Mesendoderm (in vitro differentiated cells): ENCODE measurements at regions not wholly inside any gene's neighbourhood (a gene's known extent, or its start where the extent isn't known, plus 50 kb on each side); places are given as distances from the start of the nearest gene placed in this dataset.

ENCODE experiments used
- DNase-seq: peaks from one replicate; pipeline ENCODE4 v3.0.0; 2013
- H2AK5ac ChIP-seq: 2 replicates; pipeline ENCODE4 v1.6.1; 2013; ENCODE audit warnings: low read length, inconsistent platforms
- H2BK120ac ChIP-seq: 2 replicates; pipeline ENCODE4 v1.6.1; 2013; ENCODE audit warnings: low read depth, mild to moderate bottlenecking, low read length, moderate library complexity, mixed read lengths
- H2BK15ac ChIP-seq: replicated peaks from 2 replicates; pipeline ENCODE4 v1.6.1; 2013; ENCODE audit warnings: low read depth, mild to moderate bottlenecking, moderate library complexity
- H2BK5ac ChIP-seq: 2 replicates; pipeline ENCODE4 v1.6.1; 2013; ENCODE audit warnings: low read length, inconsistent platforms
- H3K18ac ChIP-seq: 2 replicates; pipeline ENCODE4 v1.6.1; 2013; ENCODE audit warnings: mild to moderate bottlenecking, low read length, mixed read lengths
- H3K23ac ChIP-seq: one replicate; pipeline ENCODE4 v1.6.1; 2013; ENCODE audit warnings: low read length
- H3K27ac ChIP-seq: 2 replicates; pipeline ENCODE4 v1.5.1; 2013; ENCODE audit warnings: low read depth, mild to moderate bottlenecking, inconsistent platforms, low read length, moderate library complexity
- H3K27me3 ChIP-seq: 2 replicates; pipeline ENCODE4 v1.6.1; 2013; ENCODE audit warnings: low read length, control low read depth, mild to moderate bottlenecking, inconsistent platforms; ENCODE audit not compliant: insufficient read depth, poor library complexity
- H3K36me3 ChIP-seq: 2 replicates; pipeline ENCODE4 v1.6.1; 2013; ENCODE audit warnings: low read length, inconsistent platforms; ENCODE audit not compliant: control insufficient read depth, insufficient read depth
- H3K4ac ChIP-seq: one replicate; pipeline ENCODE4 v1.6.1; 2013; ENCODE audit warnings: low read depth, mild to moderate bottlenecking, low read length, moderate library complexity
- H3K4me1 ChIP-seq: 2 replicates; pipeline ENCODE4 v1.6.1; 2013; ENCODE audit warnings: low read depth, low read length, inconsistent platforms; ENCODE audit not compliant: control insufficient read depth
- H3K4me2 ChIP-seq: 2 replicates; pipeline ENCODE4 v1.6.1; 2013; ENCODE audit warnings: low read length
- H3K4me3 ChIP-seq: 2 replicates; pipeline ENCODE4 v1.5.1; 2013; ENCODE audit warnings: mild to moderate bottlenecking, low read length
- H3K56ac ChIP-seq: one replicate; pipeline ENCODE4 v1.6.1; 2013; ENCODE audit warnings: low read length
- H3K79me1 ChIP-seq: 2 replicates; pipeline ENCODE4 v1.6.1; 2013; ENCODE audit warnings: low read length, inconsistent platforms
- H3K79me2 ChIP-seq: 2 replicates; pipeline ENCODE4 v1.6.1; 2013; ENCODE audit warnings: mild to moderate bottlenecking, low read length; ENCODE audit not compliant: control insufficient read depth, insufficient read depth
- H3K9ac ChIP-seq: 2 replicates; pipeline ENCODE4 v1.6.1; 2013; ENCODE audit warnings: low read length, inconsistent platforms
- H4K5ac ChIP-seq: one replicate; pipeline ENCODE4 v1.6.1; 2013; ENCODE audit warnings: low read length
- H4K8ac ChIP-seq: one replicate; pipeline ENCODE4 v1.6.1; 2013; ENCODE audit warnings: low read depth, mild to moderate bottlenecking, control low read depth, low read length, moderate library complexity
- WGBS: extraction: QIAGEN DNeasy Blood & Tissue Kit; methylation state at CpG from one replicate; pipeline ENCODE4 v1.1.7; 2013; ENCODE audit warnings: low lambda C conversion rate, missing lambda C conversion rate; ENCODE audit not compliant: insufficient coverage; ENCODE audit errors: extremely low coverage; 5-methylcytosine and 5-hydroxymethylcytosine counted together

DNA sequence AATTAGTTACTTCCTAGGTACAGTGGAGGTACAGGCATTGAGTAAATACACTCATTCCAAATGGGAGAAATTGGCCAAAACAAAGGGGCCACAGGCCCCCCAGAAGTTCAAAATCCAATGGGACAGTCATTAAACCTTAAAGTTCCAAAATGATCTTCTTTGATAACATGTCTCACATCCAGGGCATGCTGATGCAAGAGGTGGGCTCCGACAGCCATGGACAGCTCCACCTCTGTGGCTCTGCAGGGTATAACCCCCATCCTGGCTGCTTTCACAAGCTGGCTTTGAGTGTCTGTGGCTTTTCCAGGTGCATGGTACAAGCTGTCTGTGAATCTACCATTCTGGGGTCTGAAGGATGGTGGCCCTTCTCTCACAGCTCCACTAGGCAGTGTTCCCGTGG lies 488.7 kb downstream of the DCDC2C start:
- Histone ChIP-seq H3K9ac (no peak overlapping the region), H3K56ac (no peak overlapping the region), H2BK15ac (no peak overlapping the region), H3K4ac (no peak overlapping the region), H3K23ac (no peak overlapping the region), H3K79me2 (no peaks in the 10 kb centered on the region), H3K27ac (no peak overlapping the region), H3K36me3 (no peaks in the 10 kb centered on the region), H3K18ac (no peak overlapping the region), H3K4me2 (no peak overlapping the region), H3K79me1 (no peaks in the 10 kb centered on the region), H4K8ac (no peak overlapping the region), H3K4me1 (no peaks in the 10 kb centered on the region), H2BK120ac (no peak overlapping the region), H2BK5ac (no peak overlapping the region), H4K5ac (no peak overlapping the region), H3K27me3 (no peaks in the 10 kb centered on the region), H3K4me3 (no peak overlapping the region), H2AK5ac (no peak overlapping the region)
- no peak for DNase-seq
- WGBS = no CpG with 5 or more reads among the region's 2 CpGs

DNA sequence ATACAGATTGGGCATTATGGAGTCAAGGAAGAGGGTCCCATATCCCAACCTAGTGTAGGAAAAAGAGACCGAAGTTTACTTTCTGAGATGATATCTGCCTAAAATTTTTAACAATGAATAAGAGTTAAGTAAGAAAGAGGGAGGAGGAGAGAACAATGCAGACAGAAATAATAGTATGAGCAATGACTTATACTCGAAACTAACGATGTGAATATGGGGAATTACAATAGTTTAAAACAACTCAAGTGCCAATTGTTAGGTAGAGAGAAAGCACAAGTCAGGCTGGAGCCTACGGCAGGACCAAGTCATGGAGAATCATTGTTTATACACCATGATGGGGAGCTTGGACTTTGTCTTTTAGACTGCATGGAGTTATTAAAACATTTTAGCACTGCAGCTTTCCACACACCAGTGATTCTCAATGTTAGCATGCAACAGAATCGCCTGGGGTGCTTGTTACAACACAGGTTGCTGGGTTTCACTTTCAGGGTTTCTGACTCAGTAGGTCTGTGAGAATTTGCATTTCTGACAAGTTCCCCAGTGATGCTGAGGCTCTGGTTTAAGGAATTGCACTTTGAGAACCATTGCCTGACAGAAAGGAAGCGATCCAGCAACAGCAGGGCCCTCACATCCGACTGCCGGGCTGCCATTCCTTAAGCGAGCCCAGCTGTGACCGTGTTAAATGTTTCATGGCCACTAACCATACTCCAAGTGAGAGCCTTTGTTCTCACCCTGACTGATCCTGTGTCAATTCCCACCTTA lies 511.2 kb downstream of the DCDC2C start:
- H3K4me2 ChIP-seq = no peak overlapping the region
- H3K4me1 ChIP-seq = no peaks in the 10 kb centered on the region
- no peak overlapping the region for H3K27ac ChIP-seq
- no peaks in the 10 kb centered on the region for H3K27me3 ChIP-seq
- no peaks in the 10 kb centered on the region for H3K79me2 ChIP-seq
- H2AK5ac ChIP-seq = no peak overlapping the region
- no CpG with 5 or more reads among the region's 10 CpGs for WGBS
- no peak overlapping the region for H3K56ac ChIP-seq
- no peak overlapping the region for H2BK5ac ChIP-seq
- H4K5ac ChIP-seq = no peak overlapping the region
- no peak overlapping the region for H3K18ac ChIP-seq
- no peak overlapping the region for H2BK15ac ChIP-seq
- H3K4me3 ChIP-seq = no peak overlapping the region
- no peak overlapping the region for H3K9ac ChIP-seq
- no peak for DNase-seq
- H3K79me1 ChIP-seq = no peaks in the 10 kb centered on the region
- no peak overlapping the region for H2BK120ac ChIP-seq
- H3K4ac ChIP-seq = no peak overlapping the region
- no peaks in the 10 kb centered on the region for H3K36me3 ChIP-seq
- no peak overlapping the region for H3K23ac ChIP-seq
- H4K8ac ChIP-seq = no peak overlapping the region

DNA sequence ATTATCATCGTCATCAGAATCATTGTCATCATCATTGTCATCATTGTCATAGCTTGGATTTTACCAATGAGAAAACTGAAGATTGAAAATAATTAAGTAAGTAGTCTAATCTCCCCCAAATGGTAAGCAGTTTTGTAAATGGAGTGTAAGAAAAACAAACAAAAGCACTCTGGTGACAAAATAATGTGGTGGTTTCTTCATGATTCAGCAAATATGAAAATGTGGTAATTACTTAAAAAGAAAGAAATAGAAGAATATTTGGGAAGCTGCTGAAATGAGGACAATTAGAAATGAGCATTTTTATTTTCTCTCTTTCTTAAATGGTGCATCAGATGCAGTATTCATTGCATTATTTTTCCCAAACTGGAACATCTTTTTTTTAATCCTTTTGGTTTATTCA lies 514.4 kb downstream of the DCDC2C start:
- Histone ChIP-seq H3K23ac (no peak overlapping the region), H3K4me2 (no peak overlapping the region), H3K4me3 (no peak overlapping the region), H4K5ac (no peak overlapping the region), H2BK5ac (no peak overlapping the region), H4K8ac (no peak overlapping the region), H3K18ac (no peak overlapping the region), H3K56ac (no peak overlapping the region), H2BK120ac (no peak overlapping the region), H2AK5ac (no peak overlapping the region), H3K27ac (no peak overlapping the region), H3K79me2 (no peaks in the 10 kb centered on the region), H2BK15ac (no peak overlapping the region), H3K4me1 (no peaks in the 10 kb centered on the region), H3K9ac (no peak overlapping the region), H3K79me1 (no peaks in the 10 kb centered on the region), H3K4ac (no peak overlapping the region), H3K27me3 (no peaks in the 10 kb centered on the region), H3K36me3 (no peaks in the 10 kb centered on the region)
- no peak for DNase-seq
- WGBS = no CpG with 5 or more reads among the region's 1 CpG

DNA sequence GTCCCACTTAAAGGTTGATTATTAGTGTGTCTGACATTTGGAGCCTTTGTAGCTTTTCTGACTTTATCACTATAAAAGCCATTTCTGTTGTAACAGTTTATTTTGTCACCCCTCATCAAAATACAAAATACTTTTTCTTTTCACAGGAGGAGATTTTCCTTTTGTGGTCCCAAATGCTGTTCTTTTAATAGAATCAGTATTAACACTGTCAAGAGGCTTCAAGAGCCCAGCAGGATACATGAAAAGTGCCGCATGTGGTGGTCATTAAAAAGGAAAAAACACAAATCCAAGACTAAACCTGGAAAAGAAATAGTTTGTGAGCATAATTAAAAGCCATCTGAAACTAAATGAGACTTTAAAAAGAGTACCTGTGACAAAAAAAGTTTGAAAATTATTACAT lies 515.7 kb downstream of the DCDC2C start:
- Histone ChIP-seq H2BK5ac (no peak overlapping the region), H4K5ac (no peak overlapping the region), H2AK5ac (no peak overlapping the region), H2BK15ac (no peak overlapping the region), H3K27me3 (no peaks in the 10 kb centered on the region), H4K8ac (no peak overlapping the region), H3K9ac (no peak overlapping the region), H3K79me2 (no peaks in the 10 kb centered on the region), H3K4ac (no peak overlapping the region), H3K18ac (no peak overlapping the region), H2BK120ac (no peak overlapping the region), H3K27ac (no peak overlapping the region), H3K4me2 (no peak overlapping the region), H3K79me1 (no peaks in the 10 kb centered on the region), H3K23ac (no peak overlapping the region), H3K4me3 (no peak overlapping the region), H3K36me3 (no peaks in the 10 kb centered on the region), H3K4me1 (no peaks in the 10 kb centered on the region), H3K56ac (no peak overlapping the region)
- WGBS = no CpG with 5 or more reads among the region's 1 CpG
- DNase-seq = no peak

DNA sequence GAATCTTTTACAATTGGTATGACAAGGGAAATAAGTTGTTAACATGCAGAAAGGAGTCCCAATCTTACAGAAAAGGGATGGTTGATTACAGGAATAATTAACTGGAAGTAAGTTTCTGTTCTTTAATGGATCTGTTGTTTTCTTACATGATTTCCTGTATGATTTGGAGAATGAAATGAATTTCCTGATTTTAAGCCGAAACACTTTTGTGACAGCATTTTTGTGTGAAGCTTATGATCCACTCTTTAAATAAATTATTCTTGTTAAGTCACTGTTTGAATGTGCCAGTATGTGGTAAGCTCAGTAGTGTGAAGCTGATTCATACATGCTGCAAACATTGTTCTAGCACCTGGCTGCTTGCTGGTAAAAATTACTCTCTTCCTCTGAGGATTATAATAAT lies 516.2 kb downstream of the DCDC2C start:
- Histone ChIP-seq H3K56ac (no peak overlapping the region), H3K4me1 (no peaks in the 10 kb centered on the region), H4K5ac (no peak overlapping the region), H3K4ac (no peak overlapping the region), H3K9ac (no peak overlapping the region), H3K27ac (no peak overlapping the region), H3K4me3 (no peak overlapping the region), H3K79me1 (no peaks in the 10 kb centered on the region), H3K4me2 (no peak overlapping the region), H3K79me2 (no peaks in the 10 kb centered on the region), H2AK5ac (no peak overlapping the region), H2BK15ac (no peak overlapping the region), H3K36me3 (no peaks in the 10 kb centered on the region), H2BK120ac (no peak overlapping the region), H3K18ac (no peak overlapping the region), H2BK5ac (no peak overlapping the region), H3K23ac (no peak overlapping the region), H4K8ac (no peak overlapping the region), H3K27me3 (no peaks in the 10 kb centered on the region)
- WGBS = no CpG with 5 or more reads among the region's 1 CpG
- DNase-seq = no peak

DNA sequence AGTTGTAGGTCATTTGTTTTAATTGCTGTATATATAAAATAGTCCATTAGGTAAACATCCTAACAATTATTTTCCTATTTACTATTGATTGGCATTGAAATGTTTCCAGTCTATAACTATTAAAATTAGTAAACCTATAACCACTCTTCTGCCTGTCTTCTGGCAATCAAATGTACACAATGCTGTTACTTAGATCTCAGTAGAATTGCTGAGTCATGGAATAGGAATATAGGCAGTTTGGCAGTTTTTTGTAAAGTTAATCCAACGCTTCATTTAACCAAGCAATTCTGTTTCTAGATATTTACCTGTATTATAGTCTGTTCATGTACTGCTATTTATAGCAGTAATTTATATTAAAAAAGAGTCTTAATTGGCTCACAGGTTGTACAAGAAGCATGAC lies 518.1 kb downstream of the DCDC2C start:
- no peaks in the 10 kb centered on the region for H3K36me3 ChIP-seq
- H3K9ac ChIP-seq = no peak overlapping the region
- H2BK5ac ChIP-seq = no peak overlapping the region

More for the DNA sequence above, 518.1 kb downstream of the DCDC2C start:
- no peaks in the 10 kb centered on the region for H3K79me1 ChIP-seq
- H3K27ac ChIP-seq = no peak overlapping the region
- no peak overlapping the region for H3K4ac ChIP-seq
- H4K8ac ChIP-seq = no peak overlapping the region
- no peak overlapping the region for H2BK15ac ChIP-seq
- no peaks in the 10 kb centered on the region for H3K27me3 ChIP-seq
- H3K4me2 ChIP-seq = no peak overlapping the region
- no peak for DNase-seq
- no peak overlapping the region for H3K56ac ChIP-seq
- H3K4me1 ChIP-seq = no peaks in the 10 kb centered on the region
- H2BK120ac ChIP-seq = no peak overlapping the region
- H3K18ac ChIP-seq = no peak overlapping the region
- H3K4me3 ChIP-seq = no peak overlapping the region
- WGBS = no CpG with 5 or more reads among the region's 1 CpG
- H3K79me2 ChIP-seq = no peaks in the 10 kb centered on the region
- H4K5ac ChIP-seq = no peak overlapping the region
- H2AK5ac ChIP-seq = no peak overlapping the region
- H3K23ac ChIP-seq = no peak overlapping the region
